HEK293 (cell line): ENCODE measurements at regions not wholly inside any gene's neighbourhood (a gene's known extent, or its start where the extent isn't known, plus 50 kb on each side); places are given as distances from the start of the nearest gene placed in this dataset.

Experiments
- CTCF ChIA-PET: fragments of 350-600 bp; formaldehyde crosslinking; extraction: SDS; loops from one replicate; lab custom pipeline; 2021; ENCODE audit warnings: antibody characterized with exemption; lab: Yijun Ruan, JAX
- POLR2A ChIA-PET: fragments of 300-600 bp; formaldehyde crosslinking; extraction: SDS; loops from one replicate; lab custom pipeline; 2020; ENCODE audit warnings: antibody characterized with exemption, inconsistent platforms; lab: Yijun Ruan, JAX
- H3K27ac ChIP-seq: fragments of 200-500 bp; sonication (Bioruptor generic); 2 replicates; pipeline ENCODE4 v1.5.1; 2014; ENCODE audit warnings: low read depth, low read length, control low read depth, inconsistent platforms; ENCODE audit errors: extremely low read depth
- H3K36me3 ChIP-seq, 2 experiments: fragments of 200-500 bp in 1 of 2; sonication (Bioruptor generic) in 1 of 2; 1 replicate in 1 of 2; 2 replicates in 1 of 2; pipeline ENCODE4 v1.5.1; 2014 to 2017; ENCODE audit warnings: inconsistent platforms in 2 of 2, low read length in 2 of 2; ENCODE audit not compliant: control insufficient read depth in 2 of 2, insufficient read depth in 1 of 2
- H3K4me1 ChIP-seq: fragments of 200-500 bp; sonication (Bioruptor generic); 2 replicates; pipeline ENCODE4 v1.5.1; 2014; ENCODE audit warnings: mild to moderate bottlenecking, low read length, inconsistent platforms; ENCODE audit not compliant: control insufficient read depth, insufficient read depth
- H3K4me3 ChIP-seq: 2 replicates; pipeline ENCODE4 v1.5.1; 2011; ENCODE audit warnings: low read depth, mild to moderate bottlenecking, control low read depth, low read length, moderate library complexity
- H3K9me3 ChIP-seq: fragments of 200-500 bp; sonication (Bioruptor generic); 2 replicates; pipeline ENCODE4 v1.5.1; 2014; ENCODE audit warnings: low read depth, low read length, inconsistent platforms; ENCODE audit not compliant: control insufficient read depth, insufficient read depth
- GLI4 ChIP-seq: fragments of 450-650 bp; formaldehyde crosslinking; IDR thresholded peaks from 2 replicates; pipeline ENCODE4 v1.5.1; 2016; ENCODE audit warnings: missing biosample characterization, missing genetic modification characterization
- PRDM4 ChIP-seq: fragments of 450-650 bp; formaldehyde crosslinking; IDR thresholded peaks from 2 replicates; pipeline ENCODE4 v1.5.1; 2017; ENCODE audit warnings: missing biosample characterization, missing genetic modification characterization
- SETDB1 ChIP-seq: IDR thresholded peaks from one replicate; pipeline ENCODE4 v1.6.1; 2017; ENCODE audit warnings: mild to moderate bottlenecking, low read length, moderate library complexity, mixed read lengths; ENCODE audit not compliant: insufficient read length
- TCF7L2 ChIP-seq: IDR thresholded peaks from 2 replicates; pipeline ENCODE4 v1.6.1; 2011; ENCODE audit warnings: low read depth, mild to moderate bottlenecking, inconsistent platforms, low read length, moderate library complexity, borderline replicate concordance
- ZNF10 ChIP-seq: fragments of 450-650 bp; formaldehyde crosslinking; IDR thresholded peaks from 2 replicates; pipeline ENCODE4 v1.5.1; 2017; ENCODE audit warnings: missing biosample characterization, missing genetic modification characterization
- ZNF155 ChIP-seq: fragments of 450-650 bp; formaldehyde crosslinking; IDR thresholded peaks from 2 replicates; pipeline ENCODE4 v1.5.1; 2016; ENCODE audit warnings: missing biosample characterization, missing genetic modification characterization
- ZNF223 ChIP-seq: fragments of 450-650 bp; formaldehyde crosslinking; IDR thresholded peaks from 2 replicates; pipeline ENCODE4 v1.5.1; 2016; ENCODE audit warnings: missing biosample characterization, missing genetic modification characterization
- ZNF266 ChIP-seq: fragments of 450-650 bp; formaldehyde crosslinking; IDR thresholded peaks from 2 replicates; pipeline ENCODE4 v1.5.1; 2016; ENCODE audit warnings: missing biosample characterization, missing genetic modification characterization, low read depth
- ZNF366 ChIP-seq: fragments of 450-650 bp; formaldehyde crosslinking; conservative IDR thresholded peaks from 2 replicates; pipeline ENCODE4 v1.5.1; 2016; ENCODE audit warnings: missing biosample characterization, missing genetic modification characterization
- ZNF473 ChIP-seq: fragments of 450-650 bp; formaldehyde crosslinking; IDR thresholded peaks from 2 replicates; pipeline ENCODE4 v1.5.1; 2017; ENCODE audit warnings: missing biosample characterization, missing genetic modification characterization
- ZNF529 ChIP-seq: fragments of 450-650 bp; formaldehyde crosslinking; IDR thresholded peaks from 2 replicates; pipeline ENCODE4 v1.5.1; 2017; ENCODE audit warnings: missing genetic modification characterization, missing biosample characterization; ENCODE audit not compliant: insufficient replicate concordance
- ZNF549 ChIP-seq: fragments of 450-650 bp; IDR thresholded peaks from 2 replicates; pipeline ENCODE4 v1.5.1; 2018; ENCODE audit warnings: missing biosample characterization, missing genetic modification characterization, mild to moderate bottlenecking, inconsistent platforms, moderate library complexity
- ZNF623 ChIP-seq: fragments of 450-650 bp; formaldehyde crosslinking; IDR thresholded peaks from 2 replicates; pipeline ENCODE4 v1.5.1; 2016; ENCODE audit warnings: missing biosample characterization, missing genetic modification characterization
- ZNF629 ChIP-seq: fragments of 450-650 bp; formaldehyde crosslinking; IDR thresholded peaks from 2 replicates; pipeline ENCODE4 v1.5.1; 2017; ENCODE audit warnings: missing biosample characterization, missing genetic modification characterization
- ZNF670 ChIP-seq: fragments of 450-650 bp; formaldehyde crosslinking; IDR thresholded peaks from 2 replicates; pipeline ENCODE4 v1.5.1; 2016; ENCODE audit warnings: missing biosample characterization, missing genetic modification characterization, low read depth
- ZNF747 ChIP-seq: fragments of 450-650 bp; formaldehyde crosslinking; IDR thresholded peaks from 2 replicates; pipeline ENCODE4 v1.5.1; 2016; ENCODE audit warnings: missing biosample characterization, missing genetic modification characterization
- ZNF792 ChIP-seq: fragments of 450-650 bp; formaldehyde crosslinking; IDR thresholded peaks from 2 replicates; pipeline ENCODE4 v1.5.1; 2016; ENCODE audit warnings: missing biosample characterization, missing genetic modification characterization
- ZNF830 ChIP-seq: fragments of 450-650 bp; IDR thresholded peaks from 2 replicates; pipeline ENCODE4 v1.5.0; 2018; ENCODE audit warnings: missing biosample characterization, missing genetic modification characterization, low read depth, mild to moderate bottlenecking, moderate library complexity
- ZNF837 ChIP-seq: fragments of 450-650 bp; formaldehyde crosslinking; IDR thresholded peaks from 2 replicates; pipeline ENCODE4 v1.5.1; 2016; ENCODE audit warnings: missing biosample characterization, missing genetic modification characterization
- ZSCAN4 ChIP-seq: fragments of 450-650 bp; formaldehyde crosslinking; IDR thresholded peaks from 2 replicates; pipeline ENCODE4 v1.5.1; 2017; ENCODE audit warnings: missing biosample characterization, missing genetic modification characterization
- TF ChIP-seq, protein P1 (sequence below): fragments of 450-650 bp; formaldehyde crosslinking; IDR thresholded peaks from 2 replicates; pipeline ENCODE4 v1.5.1; 2016; ENCODE audit warnings: missing biosample characterization, missing genetic modification characterization

GRCh38 chr2:161097157-161097556 lies 63.1 kb upstream of the TANK start:
- Histone ChIP-seq H3K27ac (no peak overlapping the region), H3K4me1 (no peaks in the 10 kb centered on the region; the same call in 1 of the 2 replicates), H3K9me3 (no peaks in the 10 kb centered on the region), H3K4me3 (no peak overlapping the region), H3K36me3 (no peaks in the 10 kb centered on the region)
- ChIA-PET POLR2A (no interaction called here), CTCF (no interaction called here)
- TF ChIP-seq ZNF223 (tag by site-specific recombination) (no peak), ZNF623 (no peak), SETDB1 (no peak), ZNF266 (tag by site-specific recombination) (no peak), ZNF10 (no peak), ZNF670 (tag by site-specific recombination) (no peak), ZNF473 (no peak), ZNF529 (tag by site-specific recombination) (no peak), TCF7L2 (no peak), ZNF629 (tag by site-specific recombination) (no peak), ZNF830 (tag by site-specific recombination) (no peak)
- TF ChIP-seq, protein P1, sequence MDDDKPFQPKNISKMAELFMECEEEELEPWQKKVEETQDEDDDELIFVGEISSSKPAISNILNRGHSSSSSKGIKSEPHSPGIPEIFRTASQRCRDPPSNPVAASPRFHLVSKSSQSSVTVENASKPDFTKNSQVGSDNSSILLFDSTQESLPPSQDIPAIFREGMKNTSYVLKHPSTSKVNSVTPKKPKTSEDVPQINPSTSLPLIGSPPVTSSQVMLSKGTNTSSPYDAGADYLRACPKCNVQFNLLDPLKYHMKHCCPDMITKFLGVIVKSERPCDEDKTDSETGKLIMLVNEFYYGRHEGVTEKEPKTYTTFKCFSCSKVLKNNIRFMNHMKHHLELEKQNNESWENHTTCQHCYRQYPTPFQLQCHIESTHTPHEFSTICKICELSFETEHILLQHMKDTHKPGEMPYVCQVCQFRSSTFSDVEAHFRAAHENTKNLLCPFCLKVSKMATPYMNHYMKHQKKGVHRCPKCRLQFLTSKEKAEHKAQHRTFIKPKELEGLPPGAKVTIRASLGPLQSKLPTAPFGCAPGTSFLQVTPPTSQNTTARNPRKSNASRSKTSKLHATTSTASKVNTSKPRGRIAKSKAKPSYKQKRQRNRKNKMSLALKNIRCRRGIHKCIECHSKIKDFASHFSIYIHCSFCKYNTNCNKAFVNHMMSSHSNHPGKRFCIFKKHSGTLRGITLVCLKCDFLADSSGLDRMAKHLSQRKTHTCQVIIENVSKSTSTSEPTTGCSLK (tag by site-specific recombination): no peak

DNA sequence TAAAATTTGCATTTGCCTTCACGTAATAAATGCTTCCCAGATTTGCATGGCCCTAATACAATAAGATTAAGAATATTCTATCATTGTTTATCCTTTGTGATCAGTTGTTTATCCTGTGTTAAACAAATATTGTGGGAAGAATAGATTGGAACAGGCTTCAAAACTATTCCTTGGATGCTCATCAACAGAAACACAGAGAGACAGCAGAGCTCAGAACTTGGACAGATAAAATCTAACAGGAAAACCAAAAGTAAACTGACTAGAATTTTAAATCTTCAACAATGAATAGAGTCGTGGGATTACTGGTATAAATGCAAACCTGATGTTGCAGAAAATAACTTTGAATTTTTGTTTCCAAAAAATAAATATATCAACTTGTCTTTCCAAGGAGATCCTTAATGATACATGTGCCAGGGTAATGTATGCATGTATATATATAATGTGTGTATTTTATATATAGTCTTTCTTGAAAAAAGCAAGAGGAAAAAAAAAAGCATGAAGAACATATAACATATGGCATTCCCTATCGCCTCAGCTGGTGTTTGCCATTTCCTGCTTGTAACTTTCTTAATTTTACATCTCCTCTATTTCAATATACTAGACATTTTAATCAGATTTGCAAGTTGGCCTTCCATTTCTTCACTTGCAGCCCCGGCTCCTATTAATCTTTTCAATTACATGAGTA lies 59.9 kb upstream of the TANK start:
- Histone ChIP-seq H3K4me3 (no peak overlapping the region), H3K27ac (no peak overlapping the region)
- CTCF ChIA-PET: interaction anchor here (0.8 to 1.1 kb wide), 2 partner anchors 12 to 36 kb away, joined by 3 read pairs; no protein-coding TSS in a partner anchor

DNA sequence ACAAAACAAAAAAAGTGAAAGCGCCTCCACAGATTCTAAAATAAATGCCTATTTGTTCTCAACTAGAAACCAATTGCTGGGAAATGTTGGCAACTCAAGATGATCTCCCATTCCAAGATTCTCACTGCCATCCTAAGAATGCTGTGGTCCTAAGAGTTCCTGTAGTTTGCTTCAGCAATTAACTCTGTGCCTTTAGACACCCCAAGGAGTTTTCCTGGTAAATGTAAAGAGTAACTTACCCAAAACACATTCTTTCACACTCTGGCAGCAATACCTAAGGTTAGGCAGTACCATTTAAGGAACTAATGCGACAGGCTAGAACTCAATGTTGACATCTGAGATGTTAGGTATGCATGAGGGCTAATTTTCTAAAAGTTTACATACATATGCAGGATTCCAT lies 58.8 kb upstream of the TANK start:
- POLR2A ChIA-PET: no interaction called here
- no peak overlapping the region for H3K4me3 ChIP-seq
- H3K9me3 ChIP-seq: no peaks in the 10 kb centered on the region
- H3K27ac ChIP-seq: no peak overlapping the region
- CTCF ChIA-PET: interaction anchor here (0.8 kb wide), 2 partner anchors 13 to 37 kb away, joined by 3 read pairs; no protein-coding TSS in a partner anchor
- H3K36me3 ChIP-seq: no peaks in the 10 kb centered on the region
- no peaks in the 10 kb centered on the region for H3K4me1 ChIP-seq
- TF ChIP-seq ZNF549 (tag by site-specific recombination) (no peak), ZNF366 (tag by site-specific recombination) (no peak), ZNF792 (tag by site-specific recombination) (no peak), PRDM4 (no peak), ZNF837 (tag by site-specific recombination) (no peak)
- TF ChIP-seq, all 188 proteins: peak for 0

More for the DNA sequence above, 59.9 kb upstream of the TANK start:
- Histone ChIP-seq H3K4me1 (no peaks in the 10 kb centered on the region), H3K9me3 (no peaks in the 10 kb centered on the region), H3K36me3 (no peaks in the 10 kb centered on the region)
- POLR2A ChIA-PET: no interaction called here
- TF ChIP-seq ZSCAN4 (tag by site-specific recombination) (no peak), GLI4 (no peak), ZNF747 (tag by site-specific recombination) (no peak), ZNF155 (tag by site-specific recombination) (no peak)
- TF ChIP-seq, all 188 proteins: peak for 0
